NOMO-1 treated with DMSO at 0.1 percent for 48 hours (cell line): ENCODE measurements at regions not wholly inside any gene's neighbourhood (a gene's known extent, or its start where the extent isn't known, plus 50 kb on each side); places are given as distances from the start of the nearest gene placed in this dataset.
"Not testable (repeated sequence)": the region's sequence is repeated elsewhere in the genome, so short reads cannot be mapped to it uniquely, and the experiment has no call there.

Experiments used
- DNase-seq: peaks from one replicate; lab custom pipeline; 2025; ENCODE audit not compliant: unreplicated experiment; lab: John Stamatoyannopoulos, UW

DNA sequence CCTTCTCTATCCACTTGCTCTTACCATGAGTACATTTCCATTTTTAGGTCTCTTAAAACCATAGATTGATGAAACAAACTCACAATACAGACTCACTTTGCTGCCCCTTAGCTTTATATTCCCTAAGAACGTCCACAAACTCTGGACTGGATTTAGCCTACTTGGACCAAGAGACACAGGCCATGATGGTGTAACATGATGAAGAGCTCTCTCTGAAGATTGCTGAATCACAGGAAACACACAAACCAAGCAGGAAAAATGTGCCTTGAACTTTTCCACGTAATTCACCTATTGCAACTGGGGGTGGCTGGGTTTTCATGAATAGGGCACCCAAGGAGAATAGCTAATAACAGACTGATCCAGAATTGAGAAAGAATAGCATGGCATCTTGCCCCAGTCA, 201.7 kb upstream of the RBBP8 start:
- no peak for DNase-seq

DNA sequence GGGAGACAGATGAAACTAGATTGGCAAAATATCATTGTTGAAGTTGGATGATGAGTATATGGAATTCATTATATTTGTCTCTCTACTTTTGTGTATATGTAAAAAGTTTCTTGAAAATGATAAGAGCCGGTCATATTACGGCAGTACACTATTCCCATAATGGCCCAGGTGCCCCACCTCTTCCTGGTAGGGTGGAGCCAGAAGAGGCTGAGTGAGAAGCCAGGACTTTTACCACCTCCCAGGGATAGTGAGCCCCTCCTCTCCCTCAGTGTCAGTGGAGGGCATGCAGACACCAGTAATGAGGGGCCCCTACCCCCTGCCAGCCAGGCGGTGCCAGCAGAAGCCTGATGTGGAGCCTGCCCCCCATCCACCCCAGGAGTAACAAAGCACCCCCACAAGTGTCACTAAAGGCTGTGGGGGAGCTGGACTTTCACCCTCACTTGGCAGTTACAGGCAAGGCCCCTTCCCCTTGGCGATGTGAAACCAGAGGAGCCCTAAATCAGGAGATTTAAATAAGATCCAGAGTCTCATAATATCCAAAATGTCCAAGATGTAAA, 198.9 kb upstream of the RBBP8 start:
- no peak for DNase-seq

DNA sequence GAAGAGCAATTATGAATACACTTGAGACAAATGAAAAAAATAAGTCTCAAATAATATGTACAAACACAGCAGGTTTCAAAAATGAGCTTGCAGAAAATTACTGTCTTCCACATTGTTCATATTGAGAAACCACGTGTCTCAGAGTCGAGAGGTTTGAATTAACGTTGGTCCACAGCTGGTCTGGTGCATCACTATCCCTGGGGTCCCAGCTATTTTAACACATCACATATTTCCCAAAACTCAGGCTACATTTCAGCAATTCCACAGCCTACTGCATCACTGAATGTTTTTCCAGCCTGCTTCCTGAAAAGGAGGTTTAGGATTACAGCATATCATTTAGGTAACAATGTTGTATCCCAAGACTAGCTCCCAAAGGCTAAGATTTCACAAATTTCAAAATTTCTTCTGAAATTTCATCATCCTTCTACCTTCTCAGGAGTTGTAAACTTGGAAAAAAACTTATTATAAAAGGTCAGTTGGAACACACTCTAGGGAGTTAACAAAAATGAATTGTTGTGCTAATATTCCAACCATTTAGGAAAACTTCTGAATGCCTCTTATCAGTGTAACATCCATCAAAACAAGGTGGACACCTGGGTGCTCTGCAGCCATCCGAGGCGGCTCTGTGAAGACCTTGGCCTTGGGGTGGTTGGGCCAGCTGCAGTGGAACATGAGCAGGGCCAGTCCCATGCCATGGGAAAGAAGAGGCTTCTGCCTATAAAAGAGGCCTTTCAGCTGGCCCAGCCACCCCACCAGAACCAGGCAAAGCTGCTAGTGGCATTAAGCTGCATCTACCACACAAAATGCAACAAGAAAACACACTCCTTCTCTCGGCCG, 198.1 kb upstream of the RBBP8 start:
- DNase-seq = no peak

DNA sequence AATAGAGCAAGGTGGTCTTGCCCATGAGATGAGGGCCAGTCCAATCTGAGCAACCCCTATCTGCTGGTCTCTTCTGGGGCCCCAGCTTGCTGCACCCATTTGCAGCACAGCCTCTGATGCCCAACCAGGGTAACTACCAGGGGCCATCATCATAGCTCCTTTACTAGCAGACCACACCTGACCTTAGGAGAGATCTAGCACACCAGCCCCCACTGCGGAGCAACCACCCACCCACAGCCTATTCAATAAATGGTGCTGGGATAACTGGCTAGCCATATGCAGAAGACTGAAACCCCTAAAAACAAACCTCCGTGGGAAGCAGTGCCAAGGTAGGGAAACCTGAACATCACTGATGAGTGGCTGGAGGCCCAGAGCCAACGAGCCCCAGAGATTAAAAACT, 196.1 kb upstream of the RBBP8 start:
- no peak for DNase-seq

DNA sequence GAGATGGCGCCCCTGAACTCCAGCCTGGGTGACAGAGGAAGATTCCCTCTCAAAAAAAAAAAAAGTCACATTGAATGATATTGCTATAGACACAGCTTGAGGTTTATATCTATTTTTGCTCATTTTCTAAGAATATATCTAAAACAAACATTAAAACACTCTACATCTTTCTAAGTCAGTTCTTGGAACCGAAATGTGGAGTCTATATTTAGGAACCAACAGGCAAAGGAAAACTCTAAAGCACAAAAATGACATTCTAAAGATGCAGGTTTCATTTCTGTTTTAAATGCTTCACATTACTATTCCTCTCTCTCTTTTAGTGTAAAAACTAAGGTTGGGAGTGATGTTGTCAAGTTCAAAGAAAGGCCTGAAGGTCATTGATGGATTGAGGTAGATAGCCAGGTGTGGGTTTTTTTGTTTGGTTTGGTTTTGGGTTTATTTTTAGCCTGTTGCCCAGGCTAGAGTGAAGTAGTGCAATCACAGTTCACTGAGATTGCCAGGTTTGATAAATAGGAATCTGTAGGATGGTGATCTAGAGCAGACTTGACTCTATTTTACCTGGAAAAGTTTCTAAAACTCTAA, 194.0 kb upstream of the RBBP8 start:
- no peak for DNase-seq

DNA sequence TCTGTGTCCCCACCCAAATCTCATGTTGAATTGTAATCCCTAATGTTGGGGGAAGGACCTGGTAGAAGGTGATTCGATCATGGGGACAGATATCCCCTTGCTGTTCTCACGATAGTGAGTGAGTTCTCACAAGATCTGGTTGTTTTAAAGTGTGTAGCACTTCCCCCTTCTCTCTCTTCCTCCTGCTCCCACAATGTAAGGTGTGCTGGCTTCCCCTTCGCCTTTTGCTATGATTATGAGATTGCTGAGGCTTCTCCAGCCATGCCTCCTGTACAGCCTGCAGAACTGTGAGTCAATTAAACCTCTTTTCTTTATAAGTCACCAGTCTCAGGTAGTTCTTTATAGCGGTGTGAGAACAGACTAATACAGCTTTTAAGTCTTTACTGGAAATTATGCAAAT, 193.3 kb upstream of the RBBP8 start:
- no peak for DNase-seq

DNA sequence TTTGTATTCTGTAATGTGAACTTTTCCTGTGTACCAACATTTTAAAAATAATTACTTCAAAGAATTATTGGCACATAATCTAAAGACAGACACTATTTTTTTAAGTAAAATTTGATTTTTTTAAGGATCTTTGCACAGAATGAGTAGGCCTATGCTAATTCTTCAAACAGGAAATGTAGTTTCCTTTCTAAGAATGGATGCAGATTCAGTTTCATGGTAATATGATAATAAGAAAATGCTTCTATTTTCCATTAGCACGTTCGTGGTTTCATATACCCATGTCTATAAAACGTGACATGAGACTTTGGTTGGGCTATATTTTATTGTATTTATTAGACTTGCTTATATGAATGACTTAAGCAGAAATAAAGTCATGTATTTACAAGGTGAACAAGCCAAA, 191.8 kb upstream of the RBBP8 start:
- no peak for DNase-seq

DNA sequence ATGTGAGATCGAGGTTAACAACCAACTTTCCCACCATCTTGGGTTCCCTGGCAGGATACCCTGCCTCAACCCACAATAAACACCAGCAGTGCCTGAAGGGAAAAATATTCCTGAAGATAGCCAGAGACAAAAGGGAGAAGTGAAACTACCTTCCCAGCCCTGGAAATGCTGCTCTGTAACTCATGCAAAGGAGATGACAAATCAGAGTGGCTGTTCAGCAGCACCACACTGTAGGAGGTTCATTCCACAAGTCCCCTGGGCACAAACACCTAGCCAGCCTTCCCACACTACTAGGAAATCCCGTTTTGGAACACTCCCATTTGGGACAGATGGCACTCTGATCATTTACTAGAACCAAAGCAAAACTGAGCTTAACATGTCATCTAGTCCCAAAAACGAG, 190.7 kb upstream of the RBBP8 start:
- no peak for DNase-seq

DNA sequence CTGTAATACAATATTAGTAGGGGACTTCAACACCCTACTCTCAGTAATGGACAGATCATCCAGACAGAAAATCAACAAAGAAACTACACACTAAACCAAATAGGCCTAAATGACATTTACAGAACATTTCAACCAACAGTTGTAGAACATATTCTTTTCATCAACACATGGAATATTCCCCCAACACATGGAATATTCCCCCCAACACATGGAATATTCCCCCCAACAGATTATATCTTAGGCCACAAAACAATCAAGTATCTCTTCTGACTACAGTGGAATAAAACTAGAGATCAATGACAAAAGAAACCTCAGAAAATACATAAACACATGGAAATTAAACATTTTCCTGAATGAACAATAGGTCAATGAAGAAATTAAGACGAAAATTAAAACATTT, 187.2 kb upstream of the RBBP8 start:
- no peak for DNase-seq

DNA sequence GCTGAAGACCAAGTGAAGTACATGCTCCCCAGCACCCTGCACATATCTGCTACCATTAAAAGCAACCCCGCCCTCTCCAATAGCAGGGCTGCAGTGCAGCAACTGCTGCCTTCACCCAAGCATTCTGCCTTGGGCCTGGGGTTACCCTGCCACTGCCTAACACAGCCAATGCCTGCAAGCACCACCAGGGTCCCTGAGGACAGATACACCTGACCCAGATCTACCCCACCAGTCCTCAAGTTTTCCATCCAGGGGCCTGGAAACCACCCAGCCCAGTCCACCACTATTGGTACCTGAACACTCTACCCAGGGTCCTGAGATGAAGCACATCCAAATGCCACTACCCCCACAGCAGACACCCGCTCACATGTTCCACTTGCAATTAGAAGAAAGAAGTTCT, 181.1 kb upstream of the RBBP8 start:
- DNase-seq = no peak

DNA sequence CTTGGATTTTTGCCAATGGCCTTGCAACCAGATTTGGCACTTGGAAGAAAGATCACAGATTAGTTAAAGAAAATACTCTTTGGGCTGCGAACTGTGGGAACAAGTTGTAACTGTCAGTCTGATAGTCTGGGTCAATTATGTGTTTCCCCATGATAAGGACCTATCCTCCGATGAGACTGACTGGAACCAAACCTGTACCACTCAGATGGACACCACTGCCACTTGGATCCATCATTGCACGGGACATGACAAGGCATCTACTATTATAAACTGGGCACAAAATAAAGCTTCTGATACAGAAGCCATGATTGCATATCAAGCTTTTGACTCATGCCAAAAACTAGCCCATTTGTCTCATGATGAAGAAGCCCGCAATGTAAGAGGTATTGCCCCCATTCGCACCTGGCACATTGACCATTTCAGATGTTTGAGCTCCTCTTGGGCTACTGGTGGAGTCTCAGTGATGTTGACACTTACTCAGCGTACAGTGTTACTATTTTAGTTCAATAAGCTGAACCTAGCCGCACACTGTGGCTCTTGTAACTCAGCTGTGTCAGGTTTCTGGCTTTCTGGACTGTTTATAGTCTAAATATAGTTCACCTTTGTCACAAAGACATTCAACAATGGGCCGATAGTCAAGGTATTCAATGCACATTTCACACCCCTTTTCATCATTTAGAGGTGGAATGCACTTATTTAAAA, 179.8 kb upstream of the RBBP8 start:
- no peak for DNase-seq

DNA sequence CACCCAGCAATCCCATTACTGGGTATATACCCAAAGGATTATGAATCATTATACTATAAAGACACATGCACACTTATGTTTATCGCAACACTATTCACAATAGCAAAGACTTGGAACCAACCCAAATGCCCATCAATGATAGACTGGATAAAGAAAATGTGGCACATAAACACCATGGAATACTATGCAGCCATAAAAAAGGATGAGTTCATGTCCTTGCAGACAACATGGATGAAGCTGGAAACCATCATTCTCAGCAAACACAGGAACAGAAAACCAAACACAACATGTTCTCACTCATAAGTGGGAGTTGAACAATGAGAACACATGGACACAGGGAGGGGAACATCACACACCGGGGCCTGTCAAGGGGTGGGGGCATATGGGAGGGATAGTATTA, 169.1 kb upstream of the RBBP8 start:
- DNase-seq = not testable (repeated sequence)

DNA sequence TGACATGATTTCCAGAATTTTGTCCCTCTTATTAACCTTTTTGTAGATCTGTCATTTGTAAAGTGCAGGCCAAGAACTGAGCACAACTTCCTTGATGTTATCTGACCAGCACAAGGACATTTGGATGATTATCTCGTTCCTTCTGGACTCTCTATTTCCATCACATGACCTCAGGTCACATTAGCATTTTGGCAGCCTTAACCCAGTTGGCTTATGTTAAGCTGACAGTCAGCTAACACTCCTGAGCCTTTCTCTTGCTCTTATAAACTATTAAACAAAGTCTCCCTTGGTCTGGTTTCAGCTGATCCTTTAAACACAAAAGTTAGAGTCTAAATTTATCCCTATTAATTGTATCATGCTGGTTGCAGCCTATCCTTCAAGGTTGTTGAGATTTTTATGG, 167.2 kb upstream of the RBBP8 start:
- DNase-seq = no peak

DNA sequence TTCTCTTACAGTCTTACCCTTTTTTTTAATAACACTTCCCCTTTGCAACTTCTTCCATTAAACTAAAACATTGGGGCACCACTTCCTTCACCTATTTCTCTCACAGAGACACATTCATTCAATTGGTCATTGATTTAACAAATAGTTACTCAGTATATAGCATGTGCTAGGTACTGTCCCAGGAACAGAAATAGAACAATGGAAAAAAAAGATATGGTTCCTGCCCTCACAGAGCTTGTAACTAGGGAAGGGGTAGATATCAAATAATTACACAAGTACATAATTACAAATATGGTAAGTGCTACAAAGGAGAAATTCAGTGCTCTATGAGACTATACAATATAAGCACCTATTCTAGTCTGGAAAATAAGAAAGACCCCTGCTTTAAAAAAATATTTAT, 165.5 kb upstream of the RBBP8 start:
- DNase-seq = no peak

DNA sequence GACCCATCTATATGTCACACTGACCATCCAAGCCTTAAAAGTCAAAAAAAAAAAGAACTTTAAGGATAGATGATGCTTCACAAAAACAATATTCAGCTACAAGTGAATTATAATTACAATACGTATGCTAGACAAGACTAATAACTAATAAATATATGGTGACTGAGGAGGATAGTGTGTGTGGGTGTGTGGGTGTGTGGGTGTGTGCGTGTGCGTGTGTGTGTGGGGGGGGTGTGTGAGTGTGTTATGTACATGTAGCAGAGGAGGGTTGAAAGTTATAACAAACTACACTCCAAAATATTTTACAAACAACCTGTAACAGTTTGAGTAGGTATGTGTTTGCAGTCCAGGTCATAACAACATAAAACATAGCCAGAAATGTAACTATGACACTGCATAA, 159.2 kb upstream of the RBBP8 start:
- DNase-seq = no peak

DNA sequence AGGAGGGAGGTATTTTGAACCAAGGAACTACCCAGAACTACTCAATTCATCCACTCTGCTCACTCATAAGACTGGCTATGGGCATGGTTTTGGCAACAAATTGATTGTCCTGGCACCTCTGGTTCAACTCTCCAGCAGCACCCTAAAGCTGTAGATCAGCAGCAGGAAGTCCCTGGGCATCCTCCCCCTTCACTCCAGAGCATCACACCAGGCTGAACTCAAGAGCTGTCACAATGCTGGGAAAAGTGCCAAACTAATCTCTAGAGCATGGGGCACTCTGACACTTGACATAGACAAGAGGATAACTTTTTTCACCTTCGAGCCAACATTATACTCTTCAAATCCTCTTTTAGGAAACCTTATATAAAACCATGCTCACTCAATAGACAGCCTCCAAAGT, 154.1 kb upstream of the RBBP8 start:
- DNase-seq = no peak

DNA sequence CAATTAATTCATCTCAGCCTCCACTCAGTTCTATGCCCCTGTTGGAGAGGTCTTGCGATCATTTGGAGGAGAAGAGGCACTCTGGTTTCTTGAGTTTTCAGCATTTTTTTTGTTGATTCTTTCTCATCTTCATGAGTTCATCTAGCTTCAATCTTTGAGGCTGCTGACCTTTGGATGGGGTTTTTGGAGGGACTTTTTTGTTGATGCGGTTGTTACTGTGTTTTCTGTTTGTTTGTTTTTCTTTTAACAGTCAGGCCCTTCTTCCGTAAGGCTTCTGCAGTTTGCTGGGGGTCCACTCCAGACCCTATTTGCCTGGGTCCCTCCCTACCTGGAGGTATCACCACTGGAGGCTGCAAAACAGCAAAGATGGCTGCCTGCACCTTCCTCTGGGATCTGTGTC, 149.9 kb upstream of the RBBP8 start:
- DNase-seq = no peak

DNA sequence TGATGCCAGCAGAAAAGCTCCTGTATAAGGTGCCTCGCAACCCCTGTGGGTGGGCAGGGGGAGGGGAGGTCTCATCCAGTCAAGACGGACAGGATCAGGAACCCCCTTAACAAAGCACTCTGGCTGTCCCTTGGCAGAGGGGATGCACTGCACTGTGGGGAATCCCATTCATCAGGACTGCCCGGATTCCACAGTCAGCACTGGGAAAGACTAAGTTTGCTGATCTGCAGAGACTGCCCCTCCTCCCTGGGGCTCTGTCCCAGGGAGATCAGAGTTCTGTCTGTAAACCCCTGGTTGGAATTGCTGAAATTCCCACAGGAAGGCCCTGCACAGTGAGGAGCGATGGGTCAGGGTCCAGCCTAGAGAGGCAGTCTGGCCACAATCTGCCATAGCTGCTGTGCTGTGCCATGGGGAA, 149.5 kb upstream of the RBBP8 start:
- no peak for DNase-seq

DNA sequence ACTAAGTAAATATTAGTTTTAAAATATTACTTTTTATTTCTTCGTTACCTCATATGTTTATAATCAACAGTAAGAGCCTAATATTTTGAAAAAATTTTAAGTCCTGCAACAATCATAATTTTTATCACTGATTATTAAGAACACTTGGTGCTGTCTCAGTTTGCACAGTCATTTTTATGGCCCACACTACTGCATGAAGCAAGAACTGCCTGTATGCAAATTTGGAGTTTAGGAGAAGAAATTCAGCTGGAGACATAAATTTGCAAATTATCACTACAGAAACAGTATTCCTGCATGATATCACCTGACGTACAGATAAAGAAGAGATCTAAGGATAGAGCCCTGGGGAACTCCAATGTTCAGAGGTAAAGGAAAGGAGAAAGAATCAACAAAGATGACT, 144.1 kb upstream of the RBBP8 start:
- no peak for DNase-seq

DNA sequence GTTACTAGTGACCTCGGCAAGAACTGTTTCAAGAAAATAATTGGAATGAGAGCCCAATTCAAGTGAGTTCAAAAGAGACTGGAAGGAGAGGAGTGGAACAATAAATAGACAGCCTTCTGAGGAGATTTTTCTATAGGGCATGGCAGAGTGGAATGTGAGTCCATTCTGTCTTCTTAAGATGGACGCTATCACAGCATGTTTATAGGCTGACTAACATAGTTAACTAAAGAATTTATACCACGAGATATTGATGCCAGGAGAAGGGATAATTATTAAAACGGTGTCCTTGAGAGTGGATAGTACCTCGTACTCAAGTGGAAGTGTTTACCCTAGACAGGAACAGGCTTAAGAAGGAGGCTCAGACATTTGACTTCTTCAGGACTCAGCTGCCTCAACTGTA, 143.5 kb upstream of the RBBP8 start:
- DNase-seq = no peak

DNA sequence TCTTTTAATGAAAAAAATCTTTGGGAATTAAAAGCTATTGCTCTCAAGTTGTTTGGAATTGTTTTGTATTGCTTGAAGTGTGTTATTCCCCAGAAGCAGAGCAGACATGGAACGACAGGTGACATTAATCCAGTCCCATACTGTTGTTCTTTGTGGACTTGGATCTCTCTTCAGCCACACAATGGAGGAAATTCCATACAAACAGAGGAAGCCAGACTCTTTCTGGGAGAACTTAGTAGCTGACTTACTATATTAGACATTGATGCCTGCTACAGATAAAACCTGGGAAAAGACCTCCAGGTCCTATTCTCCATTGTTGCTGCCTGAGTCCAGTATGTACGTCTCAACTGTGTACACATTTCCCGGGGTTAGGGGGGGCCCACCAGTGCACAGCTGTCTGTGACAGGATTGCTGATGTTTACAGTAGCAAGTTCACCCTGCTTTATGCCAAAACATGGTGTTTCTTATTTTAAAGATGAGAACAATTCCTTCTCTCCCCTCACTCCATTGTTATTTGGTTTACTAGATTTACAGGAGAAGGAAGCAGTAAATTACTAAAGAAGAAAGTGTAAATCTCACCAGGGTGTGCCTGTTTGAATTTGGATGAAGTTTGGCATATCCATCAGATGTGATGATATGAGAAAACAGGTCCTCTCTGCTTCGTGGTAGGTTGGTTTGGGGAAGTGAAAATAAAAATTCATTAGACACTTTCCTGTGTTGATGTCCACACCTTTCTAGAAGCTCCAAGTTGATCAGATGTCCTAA, 142.4 kb upstream of the RBBP8 start:
- DNase-seq = peak; percentile 10

DNA sequence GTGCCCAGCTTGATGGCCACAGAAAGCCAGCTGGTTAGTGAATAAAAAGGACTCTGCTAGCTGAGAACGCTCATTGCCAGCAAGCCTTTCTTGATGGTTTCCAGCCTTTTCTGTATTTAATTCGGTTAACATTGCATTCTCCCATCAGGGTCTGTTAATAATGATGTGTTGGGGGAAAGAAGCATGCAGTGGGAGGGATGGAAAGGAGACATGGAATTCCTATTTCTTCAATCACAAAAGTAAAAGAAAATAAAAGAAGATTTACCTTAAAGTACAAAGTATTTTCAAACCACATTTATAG, 141.9 kb upstream of the RBBP8 start:
- no peak for DNase-seq
